ENCODE measurements at regions not wholly inside any gene's neighbourhood (a gene's known extent, or its start where the extent isn't known, plus 50 kb on each side); places are given as distances from the start of the nearest gene placed in this dataset.

GRCh38 chr9:108628316-108628715 lies 227.5 kb downstream of the ACTL7B start:
- peak; percentile 47 for FAIRE-seq

GRCh38 chr9:108626743-108627142 lies 229.0 kb downstream of the ACTL7B start:
- DNase-seq (ENCODE audit: low read depth), result no peak
- no peak for FAIRE-seq

More at GRCh38 chr9:108628316-108628715, 227.5 kb downstream of the ACTL7B start:
- no peak for TF ChIP-seq CTCF (IDR thresholded peaks at IDR 0.05; ENCODE audit: insufficient read depth, low read length, severe bottlenecking)
- DNase-seq (ENCODE audit: low read depth), result no peak
- Histone ChIP-seq H3K36me3 (ENCODE audit: control insufficient read depth, insufficient read depth, low read length) (no peaks in the 10 kb centered on the region), H3K4me3 (ENCODE audit: low read depth, low read length) (no peak overlapping the region), H3K27me3 (ENCODE audit: control insufficient read depth, insufficient read depth, low read length) (no peaks in the 10 kb centered on the region)

GRCh38 chr9:108621991-108622855 lies 233.6 kb downstream of the ACTL7B start:
- FAIRE-seq, result no peak
- peak; percentile 96 for DNase-seq (ENCODE audit: low read depth)
- Histone ChIP-seq H3K36me3 (ENCODE audit: control insufficient read depth, insufficient read depth, low read length) (no peaks in the 10 kb centered on the region), H3K4me3 (ENCODE audit: low read depth, low read length) (no peak overlapping the region), H3K27me3 (ENCODE audit: control insufficient read depth, insufficient read depth, low read length) (no peaks in the 10 kb centered on the region)
- no peak for TF ChIP-seq CTCF (IDR thresholded peaks at IDR 0.05; ENCODE audit: insufficient read depth, low read length, severe bottlenecking)

More at GRCh38 chr9:108626743-108627142, 229.0 kb downstream of the ACTL7B start:
- Histone ChIP-seq H3K4me3 (ENCODE audit: low read depth, low read length) (no peak overlapping the region), H3K36me3 (ENCODE audit: control insufficient read depth, insufficient read depth, low read length) (no peaks in the 10 kb centered on the region), H3K27me3 (ENCODE audit: control insufficient read depth, insufficient read depth, low read length) (no peaks in the 10 kb centered on the region)
- TF ChIP-seq CTCF (IDR thresholded peaks at IDR 0.05; ENCODE audit: insufficient read depth, low read length, severe bottlenecking), result no peak

GRCh38 chr9:108620767-108621166 lies 235.0 kb downstream of the ACTL7B start:
- DNase-seq (ENCODE audit: low read depth) (peak; percentile 67), FAIRE-seq (no peak)
- H3K4me3 ChIP-seq (ENCODE audit: low read depth, low read length), result no peak overlapping the region
- no peaks in the 10 kb centered on the region for H3K36me3 ChIP-seq (ENCODE audit: control insufficient read depth, insufficient read depth, low read length)
- H3K27me3 ChIP-seq (ENCODE audit: control insufficient read depth, insufficient read depth, low read length), result no peaks in the 10 kb centered on the region
- TF ChIP-seq CTCF (IDR thresholded peaks at IDR 0.05; ENCODE audit: insufficient read depth, low read length, severe bottlenecking), result no peak

GRCh38 chr9:108618906-108619550 lies 236.8 kb downstream of the ACTL7B start:
- FAIRE-seq (no peak), DNase-seq (ENCODE audit: low read depth) (peak; percentile 39)
- Histone ChIP-seq H3K27me3 (ENCODE audit: control insufficient read depth, insufficient read depth, low read length) (no peaks in the 10 kb centered on the region), H3K36me3 (ENCODE audit: control insufficient read depth, insufficient read depth, low read length) (no peaks in the 10 kb centered on the region), H3K4me3 (ENCODE audit: low read depth, low read length) (no peak overlapping the region)
- TF ChIP-seq CTCF (IDR thresholded peaks at IDR 0.05; ENCODE audit: insufficient read depth, low read length, severe bottlenecking), result no peak

Data from bronchial epithelial cell (primary cell).